Effector memory CD8-positive, alpha-beta T cell (primary cell): ENCODE measurements at regions not wholly inside any gene's neighbourhood (a gene's known extent, or its start where the extent isn't known, plus 50 kb on each side); places are given as distances from the start of the nearest gene placed in this dataset.
"Not testable (repeated sequence)": the region's sequence is repeated elsewhere in the genome, so short reads cannot be mapped to it uniquely, and the experiment has no call there.

Source experiments
- ATAC-seq: fragments of 150-1000 bp; cut with Tn5 transposase; replicated peaks from 2 replicates; pipeline ENCODE4 v1.10.0; 2021; ENCODE audit warnings: mild to moderate bottlenecking, moderate library complexity
- DNase-seq, 3 experiments: peaks; one replicate each; pipeline ENCODE4 v3.0.0; 2021
- H3K27ac Mint-ChIP-seq, 2 donors: one replicate each; pipeline ENCODE4 v1.8.0; 2022; ENCODE audit warnings: mild to moderate bottlenecking in 2 of 2, mixed read lengths in 2 of 2, moderate library complexity in 2 of 2
- H3K27me3 Mint-ChIP-seq, 2 donors: one replicate each; pipeline ENCODE4 v1.8.0; 2022; ENCODE audit warnings: mixed read lengths in 2 of 2
- H3K36me3 Mint-ChIP-seq: one replicate; pipeline ENCODE4 v1.8.0; 2022; ENCODE audit warnings: mild to moderate bottlenecking, moderate library complexity, mixed read lengths; ENCODE audit not compliant: insufficient read depth
- H3K4me1 Mint-ChIP-seq, 2 donors: one replicate each; pipeline ENCODE4 v1.8.0; 2022; ENCODE audit warnings: low read depth in 2 of 2, mixed read lengths in 2 of 2
- H3K4me3 Mint-ChIP-seq, 2 donors: one replicate each; pipeline ENCODE4 v1.8.0; 2022; ENCODE audit warnings: mild to moderate bottlenecking in 2 of 2, mixed read lengths in 2 of 2, moderate library complexity in 2 of 2
- H3K9me3 Mint-ChIP-seq, 2 donors: one replicate each; pipeline ENCODE4 v1.8.0; 2022; ENCODE audit warnings: mixed read lengths in 2 of 2

GRCh38 chrX:46125111-46125510, 420.1 kb downstream of the ZNF674 start:
- ATAC-seq: no peak
- Mint-ChIP-seq H3K4me1 (no peaks in the 10 kb centered on the region), H3K27me3 (peaks cover 2 to 3% of the 10 kb centered on the region in 2 donors), H3K4me3 (no peak overlapping the region), H3K9me3 (no peaks in the 10 kb centered on the region), H3K27ac (no peak overlapping the region), H3K36me3 (no peaks in the 10 kb centered on the region)
- no peak for DNase-seq

- H3K4me3 Mint-ChIP-seq: no peak overlapping the region
- no peaks in the 10 kb centered on the region for H3K4me1 Mint-ChIP-seq
- peaks cover 0 to 23% of the 10 kb centered on the region in 2 donors for H3K27me3 Mint-ChIP-seq
- ATAC-seq: no peak
- no peaks in the 10 kb centered on the region for H3K36me3 Mint-ChIP-seq
- no peak for DNase-seq
- no peak overlapping the region for H3K27ac Mint-ChIP-seq
- no peaks in the 10 kb centered on the region for H3K9me3 Mint-ChIP-seq
Observed at GRCh38 chrX:46117234-46117633, 428.0 kb downstream of the ZNF674 start.

GRCh38 chrX:46087310-46087709, 457.9 kb downstream of the ZNF674 start:
- not testable (repeated sequence) for DNase-seq, ATAC-seq, H3K4me3 Mint-ChIP-seq, H3K9me3 Mint-ChIP-seq, H3K36me3 Mint-ChIP-seq, H3K4me1 Mint-ChIP-seq, H3K27ac Mint-ChIP-seq
- H3K27me3 Mint-ChIP-seq: peaks cover 9 to 26% of the 10 kb centered on the region in 2 donors

GRCh38 chrX:46080121-46080520, 465.1 kb downstream of the ZNF674 start:
- H3K4me3 Mint-ChIP-seq, DNase-seq, H3K4me1 Mint-ChIP-seq, ATAC-seq, H3K36me3 Mint-ChIP-seq, H3K27ac Mint-ChIP-seq, H3K9me3 Mint-ChIP-seq: not testable (repeated sequence)
- peaks cover 7 to 19% of the 10 kb centered on the region in 2 donors for H3K27me3 Mint-ChIP-seq

- H3K4me1 Mint-ChIP-seq: no peaks in the 10 kb centered on the region
- no peaks in the 10 kb centered on the region for H3K36me3 Mint-ChIP-seq
- no peak overlapping the region for H3K27ac Mint-ChIP-seq
- H3K9me3 Mint-ChIP-seq: no peaks in the 10 kb centered on the region
- DNase-seq (no peak), ATAC-seq (no peak)
- H3K27me3 Mint-ChIP-seq: peaks cover 0 to 6% of the 10 kb centered on the region in 2 donors
- H3K4me3 Mint-ChIP-seq: no peak overlapping the region
Observed at GRCh38 chrX:46072791-46073190, 472.4 kb downstream of the ZNF674 start.

- H3K27me3 Mint-ChIP-seq: peaks cover 0 to 2% of the 10 kb centered on the region in 2 donors
Observed at GRCh38 chrX:46072372-46072771, 472.8 kb downstream of the ZNF674 start.

GRCh38 chrX:46070421-46070820, 474.8 kb downstream of the ZNF674 start:
- no peak overlapping the region for H3K27ac Mint-ChIP-seq
- DNase-seq (no peak), ATAC-seq (no peak)
- H3K9me3 Mint-ChIP-seq: no peaks in the 10 kb centered on the region
- H3K27me3 Mint-ChIP-seq: no peaks in the 10 kb centered on the region
- no peak overlapping the region for H3K4me3 Mint-ChIP-seq
- H3K36me3 Mint-ChIP-seq: no peaks in the 10 kb centered on the region
- no peaks in the 10 kb centered on the region for H3K4me1 Mint-ChIP-seq

More at GRCh38 chrX:46072372-46072771, 472.8 kb downstream of the ZNF674 start:
- no peaks in the 10 kb centered on the region for H3K9me3 Mint-ChIP-seq
- no peaks in the 10 kb centered on the region for H3K36me3 Mint-ChIP-seq
- H3K27ac Mint-ChIP-seq: no peak overlapping the region
- no peak for ATAC-seq
- no peak overlapping the region for H3K4me3 Mint-ChIP-seq
- DNase-seq: no peak
- no peaks in the 10 kb centered on the region for H3K4me1 Mint-ChIP-seq

- H3K9me3 Mint-ChIP-seq: peaks cover 0 to 2% of the 10 kb centered on the region in 2 donors
- ATAC-seq (no peak), DNase-seq (no peak)
- no peaks in the 10 kb centered on the region for H3K36me3 Mint-ChIP-seq
- H3K27me3 Mint-ChIP-seq: no peaks in the 10 kb centered on the region
- H3K4me1 Mint-ChIP-seq: no peaks in the 10 kb centered on the region
- H3K4me3 Mint-ChIP-seq: no peak overlapping the region
- H3K27ac Mint-ChIP-seq: no peak overlapping the region
Observed at GRCh38 chrX:46059316-46059715, 485.9 kb downstream of the ZNF674 start.

GRCh38 chrX:46044486-46044885, 500.7 kb downstream of the ZNF674 start:
- ATAC-seq: no peak
- Mint-ChIP-seq H3K27ac (no peak overlapping the region), H3K4me1 (no peaks in the 10 kb centered on the region), H3K27me3 (peaks cover 10 to 14% of the 10 kb centered on the region in 2 donors), H3K36me3 (no peaks in the 10 kb centered on the region), H3K4me3 (no peak overlapping the region), H3K9me3 (peaks cover 0 to 4% of the 10 kb centered on the region in 2 donors)
- no peak for DNase-seq

GRCh38 chrX:46040001-46040400, 505.2 kb downstream of the ZNF674 start:
- no peak for ATAC-seq
- H3K4me1 Mint-ChIP-seq: no peaks in the 10 kb centered on the region
- H3K9me3 Mint-ChIP-seq: peaks cover 0 to 4% of the 10 kb centered on the region in 2 donors
- no peak overlapping the region for H3K4me3 Mint-ChIP-seq
- no peak for DNase-seq
- no peak overlapping the region for H3K27ac Mint-ChIP-seq
- H3K27me3 Mint-ChIP-seq: peaks cover 7 to 10% of the 10 kb centered on the region in 2 donors
- no peaks in the 10 kb centered on the region for H3K36me3 Mint-ChIP-seq

- ATAC-seq: no peak
Observed at GRCh38 chrX:46039526-46039925, 505.7 kb downstream of the ZNF674 start.

GRCh38 chrX:46036508-46036907, 508.7 kb downstream of the ZNF674 start:
- Mint-ChIP-seq H3K9me3 (peaks cover 0 to 2% of the 10 kb centered on the region in 2 donors), H3K4me3 (no peak overlapping the region), H3K4me1 (no peaks in the 10 kb centered on the region), H3K27ac (no peak overlapping the region), H3K36me3 (no peaks in the 10 kb centered on the region), H3K27me3 (peaks cover 5 to 11% of the 10 kb centered on the region in 2 donors)
- ATAC-seq (no peak), DNase-seq (no peak)

More at GRCh38 chrX:46039526-46039925, 505.7 kb downstream of the ZNF674 start:
- no peak for DNase-seq
- Mint-ChIP-seq H3K9me3 (peaks cover 0 to 4% of the 10 kb centered on the region in 2 donors), H3K4me3 (no peak overlapping the region), H3K36me3 (no peaks in the 10 kb centered on the region), H3K4me1 (no peaks in the 10 kb centered on the region), H3K27me3 (peaks cover 7 to 10% of the 10 kb centered on the region in 2 donors), H3K27ac (no peak overlapping the region)

GRCh38 chrX:46034868-46035267, 510.4 kb downstream of the ZNF674 start:
- DNase-seq (no peak), ATAC-seq (no peak)
- no peaks in the 10 kb centered on the region for H3K36me3 Mint-ChIP-seq
- no peaks in the 10 kb centered on the region for H3K9me3 Mint-ChIP-seq
- no peak overlapping the region for H3K27ac Mint-ChIP-seq
- peaks cover 0 to 7% of the 10 kb centered on the region in 2 donors for H3K27me3 Mint-ChIP-seq
- H3K4me3 Mint-ChIP-seq: no peak overlapping the region
- no peaks in the 10 kb centered on the region for H3K4me1 Mint-ChIP-seq

- Mint-ChIP-seq H3K27ac (no peak overlapping the region), H3K4me1 (no peaks in the 10 kb centered on the region), H3K4me3 (no peak overlapping the region), H3K9me3 (no peaks in the 10 kb centered on the region), H3K27me3 (peaks cover 0 to 7% of the 10 kb centered on the region in 2 donors), H3K36me3 (no peaks in the 10 kb centered on the region)
- ATAC-seq (no peak), DNase-seq (no peak)
Observed at GRCh38 chrX:46029777-46030176, 515.4 kb downstream of the ZNF674 start.

GRCh38 chrX:46016296-46016695, 528.9 kb downstream of the ZNF674 start:
- no peak for ATAC-seq
- Mint-ChIP-seq H3K27ac (no peak overlapping the region), H3K9me3 (no peaks in the 10 kb centered on the region), H3K27me3 (no peaks in the 10 kb centered on the region), H3K4me3 (no peak overlapping the region), H3K36me3 (no peaks in the 10 kb centered on the region), H3K4me1 (no peaks in the 10 kb centered on the region)
- no peak for DNase-seq
